ENCODE measurements at regions not wholly inside any gene's neighbourhood (a gene's known extent, or its start where the extent isn't known, plus 50 kb on each side); places are given as distances from the start of the nearest gene placed in this dataset.
"Not testable (repeated sequence)": the region's sequence is repeated elsewhere in the genome, so short reads cannot be mapped to it uniquely, and the experiment has no call there.

DNA sequence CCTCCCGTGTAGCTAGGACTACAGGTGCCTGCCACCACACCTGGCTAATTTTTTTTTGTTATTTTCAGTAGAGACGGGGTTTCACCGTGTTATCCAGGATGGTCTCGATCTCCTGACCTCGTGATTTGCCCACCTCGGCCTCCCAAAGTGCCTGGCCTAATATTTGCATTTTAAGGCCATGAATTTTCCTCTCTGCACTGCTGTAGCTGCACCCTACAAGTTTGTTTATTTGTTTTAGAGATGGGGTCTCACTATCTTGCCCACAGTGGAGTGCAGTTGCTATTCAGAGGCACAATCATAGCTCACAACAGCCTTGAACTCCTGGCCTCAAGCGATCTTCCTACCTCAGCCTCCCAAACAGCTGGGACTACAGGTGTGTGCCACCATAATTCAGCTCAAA is 59.8 kb upstream of the NBPF3 start:
- no CpG with 5 or more reads among the region's 7 CpGs for WGBS, 2 donors (ENCODE audit: extremely low coverage in 2 of 2, insufficient read length in 2 of 2, insufficient replicate concordance in 1 of 2)
- not testable (repeated sequence) for H2BK15ac ChIP-seq (ENCODE audit: low read length); H3K27ac ChIP-seq (replicated peaks; ENCODE audit: low read length); H3K14ac ChIP-seq (ENCODE audit: low read length); H2BK12ac ChIP-seq (ENCODE audit: low read length); H3K23ac ChIP-seq (ENCODE audit: low read depth, low read length, poor library complexity); H3K4me2 ChIP-seq (ENCODE audit: insufficient read depth, low read length, poor library complexity, severe bottlenecking); H2BK5ac ChIP-seq (ENCODE audit: low read length); H3K4me3 ChIP-seq (ENCODE audit: low read length in 2 of 2); H3K27me3 ChIP-seq (ENCODE audit: control insufficient read depth in 3 of 3, insufficient read depth in 3 of 3, low read depth in 1 of 3, low read length in 3 of 3); H3K9ac ChIP-seq (ENCODE audit: low read depth, low read length, poor library complexity); H4K8ac ChIP-seq (ENCODE audit: low read depth, low read length); H3K4ac ChIP-seq (ENCODE audit: low read length); H2AFZ ChIP-seq (ENCODE audit: low read length); H3K18ac ChIP-seq (ENCODE audit: low read length); H3K79me1 ChIP-seq (ENCODE audit: low read depth, low read length); DNase-seq (ENCODE audit: low spot score); H3K4me1 ChIP-seq (ENCODE audit: control insufficient read depth in 2 of 2, insufficient read depth in 1 of 2, low read depth in 1 of 2, low read length in 2 of 2); H3K9me3 ChIP-seq (replicated peaks in 1 of 2; ENCODE audit: control insufficient read depth in 2 of 2, insufficient read depth in 1 of 2, low read depth in 1 of 2, low read length in 2 of 2); H3K36me3 ChIP-seq (replicated peaks in 1 of 2; ENCODE audit: control insufficient read depth in 2 of 2, insufficient read depth in 2 of 2, low read length in 2 of 2); H2AK5ac ChIP-seq (ENCODE audit: low read depth, low read length); H2BK120ac ChIP-seq (ENCODE audit: low read depth, low read length); H4K91ac ChIP-seq (ENCODE audit: low read depth, low read length, poor library complexity)

DNA sequence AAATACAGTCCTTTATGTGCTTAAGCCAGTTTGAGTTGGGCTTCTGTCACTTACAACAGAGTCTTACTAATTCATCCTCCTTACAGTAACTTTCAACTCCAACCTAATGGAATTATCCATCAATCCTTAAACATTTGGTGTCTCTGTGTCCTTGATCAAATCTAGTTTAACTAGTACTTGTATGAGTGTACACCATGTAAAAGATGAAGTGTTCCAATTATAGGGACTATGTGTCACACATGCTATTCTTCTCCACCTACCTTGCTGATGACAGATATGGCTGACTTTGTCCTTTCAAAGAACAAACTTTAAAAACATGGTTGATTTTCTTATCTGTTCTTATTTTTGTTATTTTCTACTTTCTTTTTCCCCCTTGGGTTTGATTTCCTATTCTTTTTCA is 60.4 kb upstream of the NBPF3 start:
- Histone ChIP-seq H3K4me1 (ENCODE audit: control insufficient read depth in 2 of 2, insufficient read depth in 1 of 2, low read depth in 1 of 2, low read length in 2 of 2) (no peaks in the 10 kb centered on the region), H2BK15ac (ENCODE audit: low read length) (no peak overlapping the region)

DNA sequence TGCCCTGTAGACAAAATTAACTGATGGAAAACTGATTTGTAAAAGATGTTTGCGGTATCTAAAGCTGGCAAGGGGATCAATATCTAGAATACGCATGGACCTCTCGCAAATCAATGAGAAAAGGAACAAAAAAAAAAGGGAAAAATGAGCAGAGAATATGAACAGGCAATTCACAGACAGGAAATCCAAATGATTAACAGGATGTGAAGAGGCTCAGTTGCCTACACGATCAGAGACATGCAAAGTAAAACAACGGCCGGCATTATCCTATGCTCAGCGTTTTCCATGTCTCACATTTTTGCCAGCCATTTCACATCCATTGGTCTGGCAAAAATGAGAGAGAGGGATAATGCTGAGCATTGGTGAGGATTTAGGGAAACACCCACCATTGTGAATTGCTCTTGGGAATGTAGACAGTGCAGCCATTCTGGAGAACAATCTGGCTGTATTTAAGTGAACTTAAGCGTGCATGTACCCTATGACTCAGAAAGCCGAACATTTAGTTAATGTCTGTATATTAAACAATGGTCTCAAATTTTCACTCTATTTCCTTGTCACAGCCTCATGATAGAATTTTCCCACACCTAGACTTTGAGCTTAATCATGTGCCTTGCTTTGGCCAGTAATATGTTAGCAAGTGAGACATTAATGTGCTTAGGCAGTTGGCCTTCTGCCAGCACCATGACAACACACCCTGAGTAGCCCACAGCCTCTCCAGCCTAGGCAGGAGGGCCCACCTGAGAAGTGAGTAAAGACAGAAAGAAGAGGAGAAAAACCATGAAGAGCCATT is 61.0 kb upstream of the NBPF3 start:
- Histone ChIP-seq H2BK15ac (ENCODE audit: low read length) (no peak overlapping the region), H3K9ac (ENCODE audit: low read depth, low read length, poor library complexity) (no peak overlapping the region), H3K4me1 (ENCODE audit: control insufficient read depth in 2 of 2, insufficient read depth in 1 of 2, low read depth in 1 of 2, low read length in 2 of 2) (no peaks in the 10 kb centered on the region), H3K79me1 (ENCODE audit: low read depth, low read length) (no peaks in the 10 kb centered on the region), H2BK120ac (ENCODE audit: low read depth, low read length) (no peak overlapping the region), H3K4me3 (ENCODE audit: low read length in 2 of 2) (no peak overlapping the region), H2BK12ac (ENCODE audit: low read length) (no peak overlapping the region), H4K91ac (ENCODE audit: low read depth, low read length, poor library complexity) (no peak overlapping the region), H3K14ac (ENCODE audit: low read length) (no peak overlapping the region), H3K36me3 (replicated peaks in 1 of 2; ENCODE audit: control insufficient read depth in 2 of 2, insufficient read depth in 2 of 2, low read length in 2 of 2) (no peaks in the 10 kb centered on the region), H3K9me3 (replicated peaks in 1 of 2; ENCODE audit: control insufficient read depth in 2 of 2, insufficient read depth in 1 of 2, low read depth in 1 of 2, low read length in 2 of 2) (peaks cover 0 to 3% of the 10 kb centered on the region in 2 donors), H2AK5ac (ENCODE audit: low read depth, low read length) (no peak overlapping the region), H2BK5ac (ENCODE audit: low read length) (no peak overlapping the region), H3K27me3 (ENCODE audit: control insufficient read depth in 3 of 3, insufficient read depth in 3 of 3, low read depth in 1 of 3, low read length in 3 of 3) (no peaks in the 10 kb centered on the region), H2AFZ (ENCODE audit: low read length) (no peak overlapping the region), H3K27ac (replicated peaks; ENCODE audit: low read length) (no peak overlapping the region), H3K23ac (ENCODE audit: low read depth, low read length, poor library complexity) (no peak overlapping the region), H3K18ac (ENCODE audit: low read length) (no peak overlapping the region), H3K4ac (ENCODE audit: low read length) (no peak overlapping the region), H3K4me2 (ENCODE audit: insufficient read depth, low read length, poor library complexity, severe bottlenecking) (no peak overlapping the region), H4K8ac (ENCODE audit: low read depth, low read length) (no peak overlapping the region)
- no CpG with 5 or more reads among the region's 9 CpGs for WGBS, 2 donors (ENCODE audit: extremely low coverage in 2 of 2, insufficient read length in 2 of 2, insufficient replicate concordance in 1 of 2)
- no peak for DNase-seq (ENCODE audit: low spot score)

More for the DNA sequence above, 60.4 kb upstream of the NBPF3 start:
- Histone ChIP-seq H3K4me3 (ENCODE audit: low read length in 2 of 2) (no peak overlapping the region), H3K27ac (replicated peaks; ENCODE audit: low read length) (no peak overlapping the region), H2BK5ac (ENCODE audit: low read length) (no peak overlapping the region), H3K4me2 (ENCODE audit: insufficient read depth, low read length, poor library complexity, severe bottlenecking) (no peak overlapping the region), H3K23ac (ENCODE audit: low read depth, low read length, poor library complexity) (no peak overlapping the region), H3K9me3 (replicated peaks in 1 of 2; ENCODE audit: control insufficient read depth in 2 of 2, insufficient read depth in 1 of 2, low read depth in 1 of 2, low read length in 2 of 2) (peaks cover 0 to 3% of the 10 kb centered on the region in 2 donors), H2AK5ac (ENCODE audit: low read depth, low read length) (no peak overlapping the region), H3K4ac (ENCODE audit: low read length) (no peak overlapping the region), H3K79me1 (ENCODE audit: low read depth, low read length) (no peaks in the 10 kb centered on the region), H3K18ac (ENCODE audit: low read length) (no peak overlapping the region), H3K27me3 (ENCODE audit: control insufficient read depth in 3 of 3, insufficient read depth in 3 of 3, low read depth in 1 of 3, low read length in 3 of 3) (no peaks in the 10 kb centered on the region), H4K8ac (ENCODE audit: low read depth, low read length) (no peak overlapping the region), H2AFZ (ENCODE audit: low read length) (no peak overlapping the region), H3K14ac (ENCODE audit: low read length) (no peak overlapping the region), H3K36me3 (replicated peaks in 1 of 2; ENCODE audit: control insufficient read depth in 2 of 2, insufficient read depth in 2 of 2, low read length in 2 of 2) (no peaks in the 10 kb centered on the region), H3K9ac (ENCODE audit: low read depth, low read length, poor library complexity) (no peak overlapping the region), H4K91ac (ENCODE audit: low read depth, low read length, poor library complexity) (no peak overlapping the region), H2BK12ac (ENCODE audit: low read length) (no peak overlapping the region), H2BK120ac (ENCODE audit: low read depth, low read length) (no peak overlapping the region)
- no peak for DNase-seq (ENCODE audit: low spot score)

DNA sequence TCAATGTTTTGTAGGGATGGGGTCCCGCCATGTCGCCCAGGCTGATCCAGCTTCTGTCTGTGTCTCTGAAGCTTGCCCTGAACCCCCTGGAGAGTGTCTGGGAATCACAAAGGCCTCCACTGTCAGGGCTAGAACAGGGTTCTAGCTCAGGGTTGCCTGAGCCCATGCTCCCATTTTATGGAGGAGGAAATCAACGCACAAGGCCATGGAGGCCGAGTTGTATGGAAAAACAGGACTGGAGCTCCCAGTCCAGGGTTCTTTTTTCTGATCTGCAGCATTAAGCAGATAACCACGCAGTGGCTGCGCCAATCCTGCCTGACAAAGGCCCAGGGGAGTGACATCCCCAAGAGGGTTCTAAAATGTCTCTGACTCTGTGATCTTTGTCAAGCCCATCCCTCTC is 67.6 kb upstream of the NBPF3 start:
- Histone ChIP-seq H3K4me2 (ENCODE audit: insufficient read depth, low read length, poor library complexity, severe bottlenecking) (no peak overlapping the region), H3K18ac (ENCODE audit: low read length) (no peak overlapping the region), H2AFZ (ENCODE audit: low read length) (no peak overlapping the region), H2BK15ac (ENCODE audit: low read length) (no peak overlapping the region), H2BK5ac (ENCODE audit: low read length) (no peak overlapping the region), H4K91ac (ENCODE audit: low read depth, low read length, poor library complexity) (no peak overlapping the region), H3K27ac (replicated peaks; ENCODE audit: low read length) (no peak overlapping the region), H2BK12ac (ENCODE audit: low read length) (no peak overlapping the region), H3K4me3 (ENCODE audit: low read length in 2 of 2) (no peak overlapping the region), H3K23ac (ENCODE audit: low read depth, low read length, poor library complexity) (no peak overlapping the region), H3K9ac (ENCODE audit: low read depth, low read length, poor library complexity) (no peak overlapping the region), H4K8ac (ENCODE audit: low read depth, low read length) (no peak overlapping the region), H3K4ac (ENCODE audit: low read length) (no peak overlapping the region), H3K27me3 (ENCODE audit: control insufficient read depth in 3 of 3, insufficient read depth in 3 of 3, low read depth in 1 of 3, low read length in 3 of 3) (no peaks in the 10 kb centered on the region), H3K79me1 (ENCODE audit: low read depth, low read length) (no peaks in the 10 kb centered on the region), H2AK5ac (ENCODE audit: low read depth, low read length) (peak overlapping the region; percentile 58), H3K9me3 (replicated peaks in 1 of 2; ENCODE audit: control insufficient read depth in 2 of 2, insufficient read depth in 1 of 2, low read depth in 1 of 2, low read length in 2 of 2) (no peaks in the 10 kb centered on the region), H3K36me3 (replicated peaks in 1 of 2; ENCODE audit: control insufficient read depth in 2 of 2, insufficient read depth in 2 of 2, low read length in 2 of 2) (no peaks in the 10 kb centered on the region), H3K4me1 (ENCODE audit: control insufficient read depth in 2 of 2, insufficient read depth in 1 of 2, low read depth in 1 of 2, low read length in 2 of 2) (peaks cover 0 to 2% of the 10 kb centered on the region in 2 donors), H3K14ac (ENCODE audit: low read length) (no peak overlapping the region), H2BK120ac (ENCODE audit: low read depth, low read length) (no peak overlapping the region)
- no peak for DNase-seq (ENCODE audit: low spot score)
- WGBS, 2 donors (ENCODE audit: extremely low coverage in 2 of 2, insufficient read length in 2 of 2, insufficient replicate concordance in 1 of 2), result no CpG with 5 or more reads among the region's 6 CpGs
